A549 (cell line): ENCODE measurements at regions not wholly inside any gene's neighbourhood (a gene's known extent, or its start where the extent isn't known, plus 50 kb on each side); places are given as distances from the start of the nearest gene placed in this dataset.

Experiments
- ATAC-seq, 2 experiments: fragments of 200-7000 bp in 1 of 2; fragments of >200 bp in 1 of 2; cut with Nextera tagmentation in 1 of 2; cut with Tn5 transposase in 1 of 2; 3 replicates each; pipeline versions ENCODE4 v1.8.0 to v1.9.1; 2018 to 2020; ENCODE audit warnings: mild to moderate bottlenecking in 1 of 2, moderate library complexity in 1 of 2
- CTCF ChIA-PET: fragments of 300-600 bp; sonication (Branson Sonifier 250); formaldehyde crosslinking; extraction: SDS; loops from one replicate; lab custom pipeline; 2021; ENCODE audit warnings: antibody characterized with exemption, inconsistent platforms; lab: Yijun Ruan, JAX
- POLR2A ChIA-PET: fragments of 350-600 bp; formaldehyde crosslinking; extraction: SDS; loops from one replicate; lab custom pipeline; 2021; ENCODE audit warnings: antibody characterized with exemption, inconsistent platforms; lab: Yijun Ruan, JAX
- DNase-seq, 2 experiments: peaks; one replicate each; pipeline versions ENCODE4 v3.0.0 to v3.0.0-alpha.2; 2011 to 2016; ENCODE audit warnings: low read depth in 1 of 2, low spot score in 1 of 2
- FAIRE-seq: peaks from 2 replicates; lab custom pipeline; 2011; peaks lifted over from hg19 to GRCh38; lab: Jason Lieb, UNC
- H3K27ac ChIP-seq, 2 experiments: fragments of >200 bp; sonication (Bioruptor Twin); formaldehyde crosslinking; 3 replicates each; pipeline ENCODE4 v1.5.1; 2016 to 2017
- H3K4me1 ChIP-seq: fragments of >200 bp; sonication (Bioruptor Twin); formaldehyde crosslinking; 3 replicates; pipeline ENCODE4 v1.6.1; 2016
- H3K4me2 ChIP-seq: fragments of >200 bp; sonication (Bioruptor Twin); formaldehyde crosslinking; 3 replicates; pipeline ENCODE4 v1.6.1; 2016
- H3K4me3 ChIP-seq: fragments of >200 bp; sonication (Bioruptor Twin); formaldehyde crosslinking; 3 replicates; pipeline ENCODE4 v1.5.1; 2016
- H3K9me3 ChIP-seq: fragments of >200 bp; sonication (Bioruptor Twin); formaldehyde crosslinking; 3 replicates; pipeline ENCODE4 v1.6.1; 2016
- ATOH8 ChIP-seq: fragments of 250-450 bp; sonication (Bioruptor Pico); IDR thresholded peaks from 2 replicates; pipeline ENCODE4 v1.5.0; 2020; ENCODE audit warnings: low read depth, mild to moderate bottlenecking, moderate library complexity
- BCL3 ChIP-seq: fragments of >200 bp; sonication (Bioruptor Twin); formaldehyde crosslinking; IDR thresholded peaks from 3 replicates; pipeline ENCODE4 v1.6.1; 2016
- BHLHE40 ChIP-seq: IDR thresholded peaks from 2 replicates; pipeline ENCODE4 v1.6.1; 2012; ENCODE audit warnings: low read depth, low read length, inconsistent platforms
- CEBPB ChIP-seq, 2 experiments: fragments of >200 bp in 1 of 2; sonication (Bioruptor Twin) in 1 of 2; formaldehyde crosslinking in 1 of 2; IDR thresholded peaks; 2 replicates each; pipeline ENCODE4 v1.6.1; 2012 to 2016
- EHMT2 ChIP-seq: fragments of 200-600 bp; sonication (generic); IDR thresholded peaks from 2 replicates; pipeline ENCODE4 v1.6.1; 2016; ENCODE audit warnings: antibody characterized with exemption, low read depth, mild to moderate bottlenecking, moderate library complexity
- ELK1 ChIP-seq: fragments of 150-350 bp; IDR thresholded peaks from 2 replicates; pipeline ENCODE4 v1.6.1; 2014; ENCODE audit warnings: low read depth, mild to moderate bottlenecking, low read length
- FOSL2 ChIP-seq, 2 experiments: fragments of 450-650 bp in 1 of 2; fragments of >200 bp in 1 of 2; sonication (Bioruptor Twin) in 1 of 2; formaldehyde crosslinking; IDR thresholded peaks; 2 replicates each; pipeline versions ENCODE4 v1.5.0 to v1.6.1; 2016 to 2020; ENCODE audit warnings: mild to moderate bottlenecking in 1 of 2, moderate library complexity in 1 of 2
- HES2 ChIP-seq: fragments of >200 bp; sonication (Bioruptor Twin); formaldehyde crosslinking; IDR thresholded peaks from 2 replicates; pipeline ENCODE4 v1.6.1; 2016
- JUNB ChIP-seq: fragments of >200 bp; sonication (Bioruptor Twin); formaldehyde crosslinking; IDR thresholded peaks from 2 replicates; pipeline ENCODE4 v1.6.1; 2016
- KDM1A ChIP-seq: fragments of 200-600 bp; sonication (generic); IDR thresholded peaks from 2 replicates; pipeline ENCODE4 v1.6.1; 2016; ENCODE audit warnings: low read depth, mild to moderate bottlenecking
- MAFK ChIP-seq: fragments of 450-650 bp; IDR thresholded peaks from 2 replicates; pipeline ENCODE4 v1.6.1; 2014; ENCODE audit not compliant: partially characterized antibody
- MAZ ChIP-seq: fragments of 150-350 bp; IDR thresholded peaks from 2 replicates; pipeline ENCODE4 v1.6.1; 2014; ENCODE audit warnings: antibody characterized with exemption, low read depth, low read length, borderline replicate concordance
- POLR2AphosphoS2 ChIP-seq: conservative IDR thresholded peaks from 2 replicates; pipeline ENCODE4 v1.6.1; 2012; ENCODE audit warnings: low read length, improper control_type of control experiment, inconsistent platforms
- RCOR1 ChIP-seq: fragments of 150-350 bp; IDR thresholded peaks from 2 replicates; pipeline ENCODE4 v1.6.1; 2014; ENCODE audit warnings: antibody characterized with exemption, low read length, low read depth
- REST ChIP-seq: fragments of 200-600 bp; sonication (generic); IDR thresholded peaks from 2 replicates; pipeline ENCODE4 v1.6.1; 2016; ENCODE audit warnings: antibody characterized with exemption, mild to moderate bottlenecking, moderate library complexity
- SMC3 ChIP-seq: fragments of >200 bp; sonication (Bioruptor Twin); formaldehyde crosslinking; IDR thresholded peaks from 3 replicates; pipeline ENCODE4 v1.6.1; 2018; ENCODE audit warnings: inconsistent platforms
- SREBF2 ChIP-seq: fragments of 450-650 bp; IDR thresholded peaks from 2 replicates; pipeline ENCODE4 v1.6.1; 2014; ENCODE audit warnings: mild to moderate bottlenecking, moderate library complexity
- USF2 ChIP-seq: fragments of 450-650 bp; IDR thresholded peaks from 2 replicates; pipeline ENCODE4 v1.6.1; 2014; ENCODE audit warnings: antibody characterized with exemption
- ZFP36 ChIP-seq: fragments of 450-650 bp; IDR thresholded peaks from 2 replicates; pipeline ENCODE4 v1.6.1; 2014; ENCODE audit warnings: borderline replicate concordance; ENCODE audit not compliant: partially characterized antibody
- WGBS: methylation state at CpG from one replicate; pipeline ENCODE4 v1.1.6; 2017; ENCODE audit errors: missing lambda C conversion rate; 5-methylcytosine and 5-hydroxymethylcytosine counted together

- FAIRE-seq (no peak), DNase-seq (no peak), ATAC-seq (no peak)
- no peak for TF ChIP-seq SREBF2
- TF ChIP-seq POLR2AphosphoS2: no peak
- TF ChIP-seq USF2: no peak
- no peak for TF ChIP-seq HES2
- TF ChIP-seq FOSL2 (IDR thresholded peaks at IDR 0.05): no peak
- no peak for TF ChIP-seq FOSL2 (CRISPR knock-in tag; IDR thresholded peaks at IDR 0.05)
- no peak for TF ChIP-seq JUNB
- no peak for TF ChIP-seq ATOH8 (CRISPR knock-in tag)
- TF ChIP-seq MAZ: no peak
- no peak for TF ChIP-seq KDM1A
- no peak overlapping the region for H3K27ac ChIP-seq
- 24% methylated on average over 1 of the region's 1 CpG for WGBS
- H3K4me2 ChIP-seq: no peak overlapping the region
- no peaks in the 10 kb centered on the region for H3K9me3 ChIP-seq
- no peak overlapping the region for H3K4me3 ChIP-seq
- H3K4me1 ChIP-seq: 0 out of 3 replicates have a peak, but pooled peaks cover 5% of the 10 kb centered on the region
- CTCF ChIA-PET: no interaction called here
- POLR2A ChIA-PET: no interaction called here
These were observed 194.3 kb upstream of the RPS6KA3 start for GRCh38 chrX:20461002-20461401.

- Histone ChIP-seq H3K27ac (no peak overlapping the region), H3K9me3 (no peaks in the 10 kb centered on the region)
These were observed 193.0 kb upstream of the RPS6KA3 start for GRCh38 chrX:20459410-20460350.

More at GRCh38 chrX:20459410-20460350, 193.0 kb upstream of the RPS6KA3 start:
- ChIA-PET POLR2A (no interaction called here), CTCF (no interaction called here)
- WGBS: 42% methylated on average over 6 of the region's 6 CpGs
- no peak for DNase-seq
- H3K4me3 ChIP-seq: no peak overlapping the region
- peak; percentile 68 for FAIRE-seq
- TF ChIP-seq RCOR1: no peak
- TF ChIP-seq ZFP36: no peak
- TF ChIP-seq BCL3: no peak
- no peak for TF ChIP-seq FOSL2 (IDR thresholded peaks at IDR 0.05)
- TF ChIP-seq FOSL2 (CRISPR knock-in tag; IDR thresholded peaks at IDR 0.05): no peak
- TF ChIP-seq REST: no peak
- TF ChIP-seq BHLHE40: no peak
- TF ChIP-seq MAFK: no peak
- TF ChIP-seq SMC3: no peak
- TF ChIP-seq CEBPB (IDR thresholded peaks at IDR 0.05): no peak
- TF ChIP-seq EHMT2: no peak
- TF ChIP-seq MAZ: no peak
- TF ChIP-seq ELK1: no peak
- H3K4me2 ChIP-seq: no peak overlapping the region
- ATAC-seq: no peak
- H3K4me1 ChIP-seq: 0 out of 3 replicates have a peak, but pooled peaks cover 5% of the 10 kb centered on the region
